GM21717 (cell line): ENCODE measurements at regions not wholly inside any gene's neighbourhood (a gene's known extent, or its start where the extent isn't known, plus 50 kb on each side); places are given as distances from the start of the nearest gene placed in this dataset.
"Not testable (repeated sequence)": the region's sequence is repeated elsewhere in the genome, so short reads cannot be mapped to it uniquely, and the experiment has no call there.

Experiments used
- ATAC-seq: cut with Tn5 transposase; IDR thresholded peaks from one replicate; pipeline ENCODE4 v1.9.1; 2021; ENCODE audit warnings: mild to moderate bottlenecking, moderate library complexity; ENCODE audit not compliant: unreplicated experiment

GRCh38 chr12:62016021-62016420 lies 244.2 kb upstream of the USP15 start:
- no peak for ATAC-seq

- ATAC-seq: no peak
Observed at GRCh38 chr12:62021808-62022207, 238.4 kb upstream of the USP15 start.

- ATAC-seq: no peak
Observed at GRCh38 chr12:62028536-62028935, 231.7 kb upstream of the USP15 start.

GRCh38 chr12:62032870-62033269 lies 227.3 kb upstream of the USP15 start:
- ATAC-seq: no peak

GRCh38 chr12:62044450-62045135 lies 215.6 kb upstream of the USP15 start:
- ATAC-seq: no peak

- no peak for ATAC-seq
Observed at GRCh38 chr12:62045211-62045610, 215.0 kb upstream of the USP15 start.

GRCh38 chr12:62050785-62051184 lies 209.4 kb upstream of the USP15 start:
- ATAC-seq: no peak

GRCh38 chr12:62069976-62070375 lies 190.2 kb upstream of the USP15 start:
- no peak for ATAC-seq

GRCh38 chr12:62073236-62073635 lies 187.0 kb upstream of the USP15 start:
- ATAC-seq: not testable (repeated sequence)

- peak; percentile 68 for ATAC-seq
Observed at GRCh38 chr12:62075870-62076269, 184.3 kb upstream of the USP15 start.

- ATAC-seq: no peak
Observed at GRCh38 chr12:62078020-62078419, 182.2 kb upstream of the USP15 start.

- ATAC-seq: no peak
Observed at GRCh38 chr12:62082448-62082847, 177.8 kb upstream of the USP15 start.

GRCh38 chr12:62098132-62098531 lies 162.1 kb upstream of the USP15 start:
- no peak for ATAC-seq

GRCh38 chr12:62103748-62104147 lies 156.5 kb upstream of the USP15 start:
- no peak for ATAC-seq

GRCh38 chr12:62106547-62107185 lies 153.5 kb upstream of the USP15 start:
- no peak for ATAC-seq

GRCh38 chr12:62113366-62114011 lies 146.7 kb upstream of the USP15 start:
- no peak for ATAC-seq

GRCh38 chr12:62116986-62117385 lies 143.2 kb upstream of the USP15 start:
- no peak for ATAC-seq

- peak; percentile 83 for ATAC-seq
Observed at GRCh38 chr12:62123721-62124203, 136.4 kb upstream of the USP15 start.

- no peak for ATAC-seq
Observed at GRCh38 chr12:62127516-62127915, 132.7 kb upstream of the USP15 start.

- ATAC-seq: no peak
Observed at GRCh38 chr12:62128175-62128975, 131.8 kb upstream of the USP15 start.

- ATAC-seq: no peak
Observed at GRCh38 chr12:62129291-62129690, 130.9 kb upstream of the USP15 start.
